HepG2 (cell line): ENCODE measurements at regions not wholly inside any gene's neighbourhood (a gene's known extent, or its start where the extent isn't known, plus 50 kb on each side); places are given as distances from the start of the nearest gene placed in this dataset.
"Not testable (repeated sequence)": the region's sequence is repeated elsewhere in the genome, so short reads cannot be mapped to it uniquely, and the experiment has no call there.

Experiments
- ATAC-seq: fragments of 200-7000 bp; cut with Tn5 transposase; 3 replicates; pipeline ENCODE4 v1.9.1; 2020; ENCODE audit warnings: mild to moderate bottlenecking, moderate library complexity
- BruUV-seq: library from RNA; stranded (reverse); fragments of 400-500 nt; replicated peaks from 2 replicates; lab custom pipeline; 2021; lab: Mats Ljungman, UMichigan
- CTCF ChIA-PET: fragments of 300-600 bp; formaldehyde crosslinking; extraction: SDS; loops from one replicate; lab custom pipeline; 2021; ENCODE audit warnings: low total read pairs, inconsistent platforms, low intra/inter-chr PET ratio; lab: Yijun Ruan, JAX
- POLR2A ChIA-PET: fragments of 350-600 bp; sonication (Branson Sonifier 250); formaldehyde crosslinking; loops from one replicate; lab custom pipeline; 2020; ENCODE audit warnings: antibody characterized with exemption, inconsistent platforms; lab: Yijun Ruan, JAX
- DNase-seq: peaks from one replicate; pipeline ENCODE4 v3.0.0-alpha.2; 2015; ENCODE audit warnings: low spot score
- FAIRE-seq: peaks from 3 replicates; lab custom pipeline; 2011; peaks lifted over from hg19 to GRCh38; lab: Jason Lieb, UNC
- H2AFZ ChIP-seq: one replicate; pipeline ENCODE4 v1.6.1; 2011; ENCODE audit warnings: low read length, inconsistent platforms
- H3K27ac ChIP-seq: fragments of 300-600 bp; 3 replicates; pipeline ENCODE4 v1.8.0; 2011; ENCODE audit warnings: mixed run types, mild to moderate bottlenecking, mixed read lengths, low read length, inconsistent platforms; ENCODE audit not compliant: insufficient read depth; ENCODE audit errors: extremely low read length
- H3K27me3 ChIP-seq, 2 experiments: fragments of 200-600 bp in 1 of 2; 2 replicates in 1 of 2; 3 replicates in 1 of 2; pipeline versions ENCODE4 v1.6.0 to v1.8.0; 2011; ENCODE audit warnings: low read length in 2 of 2, mild to moderate bottlenecking in 2 of 2, moderate library complexity in 2 of 2, inconsistent platforms in 1 of 2; ENCODE audit not compliant: insufficient read depth in 2 of 2, control insufficient read depth in 1 of 2
- H3K36me3 ChIP-seq, 2 experiments: fragments of 200-600 bp in 1 of 2; replicated peaks in 1 of 2; 2 replicates in 1 of 2; 3 replicates in 1 of 2; pipeline versions ENCODE4 v1.5.1 to v1.8.0; 2011; ENCODE audit warnings: low read length in 2 of 2, inconsistent platforms in 1 of 2; ENCODE audit not compliant: insufficient read depth in 2 of 2, control insufficient read depth in 1 of 2
- H3K4me1 ChIP-seq: 2 replicates; pipeline ENCODE4 v1.5.1; 2012; ENCODE audit warnings: low read length, inconsistent platforms; ENCODE audit not compliant: insufficient read depth
- H3K4me2 ChIP-seq: 2 replicates; pipeline ENCODE4 v1.6.0; 2011; ENCODE audit warnings: low read depth, low read length, inconsistent platforms
- H3K4me3 ChIP-seq, 3 experiments: fragments of 200-600 bp in 1 of 3; sonication (generic), shearing (Covaris generic) in 1 of 3; replicated peaks in 1 of 3; 2 replicates each; pipeline ENCODE4 v1.5.1; 2011 to 2016; ENCODE audit warnings: low read length in 3 of 3, inconsistent platforms in 2 of 3, low read depth in 2 of 3, mild to moderate bottlenecking in 2 of 3, control low read depth in 1 of 3, mixed read lengths in 1 of 3; ENCODE audit not compliant: insufficient read depth in 1 of 3
- H3K79me2 ChIP-seq: one replicate; pipeline ENCODE4 v1.6.1; 2011; ENCODE audit warnings: low read length, inconsistent platforms; ENCODE audit not compliant: insufficient read depth
- H3K9ac ChIP-seq: 2 replicates; pipeline ENCODE4 v1.6.0; 2011; ENCODE audit warnings: mild to moderate bottlenecking, low read depth, low read length, inconsistent platforms; ENCODE audit not compliant: insufficient read depth
- H3K9me3 ChIP-seq: 2 replicates; pipeline ENCODE4 v1.5.1; 2012; ENCODE audit warnings: mild to moderate bottlenecking, low read length
- H4K20me1 ChIP-seq: 2 replicates; pipeline ENCODE4 v1.6.0; 2011; ENCODE audit warnings: inconsistent platforms, mild to moderate bottlenecking, low read length, moderate library complexity; ENCODE audit not compliant: insufficient read depth
- HES4 ChIP-seq: sonication (generic); formaldehyde crosslinking; IDR thresholded peaks from 2 replicates; pipeline ENCODE4 v1.9.0; 2021; ENCODE audit warnings: mild to moderate bottlenecking, missing genetic modification reagents, borderline replicate concordance
- MIER3 ChIP-seq: IDR thresholded peaks from 2 replicates; pipeline ENCODE4 v1.6.1; 2016; ENCODE audit warnings: missing compliant biosample characterization, borderline replicate concordance
- MYNN ChIP-seq: sonication (generic); formaldehyde crosslinking; IDR thresholded peaks from 2 replicates; pipeline ENCODE4 v1.4.0; 2020; ENCODE audit warnings: mild to moderate bottlenecking, low read depth, missing genetic modification reagents
- NFYB ChIP-seq: sonication (generic); formaldehyde crosslinking; IDR thresholded peaks from 2 replicates; pipeline ENCODE4 v1.4.0; 2020; ENCODE audit warnings: missing genetic modification reagents
- SP140L ChIP-seq: sonication (generic); formaldehyde crosslinking; IDR thresholded peaks from 2 replicates; pipeline ENCODE4 v1.4.0; 2020; ENCODE audit warnings: missing genetic modification reagents, borderline replicate concordance
- THAP7 ChIP-seq: sonication (generic); formaldehyde crosslinking; IDR thresholded peaks from 2 replicates; pipeline ENCODE4 v1.8.1; 2023; ENCODE audit warnings: mild to moderate bottlenecking, missing genetic modification reagents
- ZFYVE20 ChIP-seq: sonication (generic); formaldehyde crosslinking; IDR thresholded peaks from 2 replicates; pipeline ENCODE4 v1.8.0; 2023; ENCODE audit warnings: low read depth, mild to moderate bottlenecking, moderate library complexity, missing genetic modification reagents, borderline replicate concordance
- WGBS: methylation state at CpG from one replicate; pipeline ENCODE4 v1.1.6; 2017; ENCODE audit warnings: low lambda C conversion rate; 5-methylcytosine and 5-hydroxymethylcytosine counted together
- in situ Hi-C: cut with HindIII; loops from 2 replicates; pipeline ENCODE4 v1.10.0; 2017; ENCODE audit warnings: low pct_unique_long_range_greater_than_20kb; ENCODE audit not compliant: extremely low pct_ligation_motif_present
- intact Hi-C: fragments of 100-400 bp; cut with micrococcal nuclease; formaldehyde crosslinking; loops from one replicate; pipeline ENCODE4 v1.10.0; 2022; ENCODE audit not compliant: unreplicated experiment

- CTCF ChIA-PET, result no interaction called here
- intact Hi-C loops, result no loop called here
Measured at GRCh38 chr3:66644549-66644948, 143.7 kb upstream of the LRIG1 start.

GRCh38 chr3:66648975-66649374 is 148.2 kb upstream of the LRIG1 start:
- intact Hi-C loops, result no loop called here
- no peaks in the 10 kb centered on the region for H3K4me1 ChIP-seq
- DNase-seq (no peak), ATAC-seq (no peak), FAIRE-seq (no peak)
- ChIA-PET CTCF (no interaction called here), POLR2A (no interaction called here)
- no peak overlapping the region for H3K9ac ChIP-seq
- no peaks in the 10 kb centered on the region for H3K79me2 ChIP-seq
- H2AFZ ChIP-seq, result no peak overlapping the region
- TF ChIP-seq NFYB (CRISPR knock-in tag) (no peak), MIER3 (CRISPR knock-in tag) (no peak)
- H3K27ac ChIP-seq, result no peak overlapping the region
- no peaks in the 10 kb centered on the region for H3K27me3 ChIP-seq
- BruUV-seq, result no TSS peak
- H3K36me3 ChIP-seq, result no peaks in the 10 kb centered on the region
- no peak overlapping the region for H3K4me2 ChIP-seq
- no peaks in the 10 kb centered on the region for H4K20me1 ChIP-seq
- in situ Hi-C loops, result no loop called here
- WGBS, result 11% methylated on average over 1 of the region's 1 CpG
- no peaks in the 10 kb centered on the region for H3K9me3 ChIP-seq
- no peak overlapping the region for H3K4me3 ChIP-seq

More at GRCh38 chr3:66644549-66644948, 143.7 kb upstream of the LRIG1 start:
- TF ChIP-seq THAP7 (CRISPR knock-in tag), result no peak
- no peak for TF ChIP-seq MYNN
- no peak for TF ChIP-seq ZFYVE20 (CRISPR knock-in tag)
- TF ChIP-seq HES4, result no peak
- no peak for TF ChIP-seq SP140L (CRISPR knock-in tag)
- no TSS peak for BruUV-seq
- DNase-seq (no peak), FAIRE-seq (no peak), ATAC-seq (no peak)
- H3K36me3 ChIP-seq, result no peaks in the 10 kb centered on the region
- H3K4me3 ChIP-seq, result no peak overlapping the region
- H3K27ac ChIP-seq, result no peak overlapping the region
- H3K27me3 ChIP-seq, result no peaks in the 10 kb centered on the region; a peak in 1 of 5 replicates
- H3K9me3 ChIP-seq, result no peaks in the 10 kb centered on the region
- no peak overlapping the region for H2AFZ ChIP-seq
- no peak overlapping the region for H3K9ac ChIP-seq
- in situ Hi-C loops, result no loop called here
- H3K4me1 ChIP-seq, result peaks cover 9% of the 10 kb centered on the region; the same call in 1 of the 2 replicates
- H3K4me2 ChIP-seq, result no peak overlapping the region
- no peaks in the 10 kb centered on the region for H4K20me1 ChIP-seq
- POLR2A ChIA-PET, result no interaction called here
- H3K79me2 ChIP-seq, result no peaks in the 10 kb centered on the region

GRCh38 chr3:66651520-66651919 is 150.7 kb upstream of the LRIG1 start:
- H3K4me3 ChIP-seq, H3K36me3 ChIP-seq, H3K79me2 ChIP-seq, H3K9me3 ChIP-seq, H3K27me3 ChIP-seq, intact Hi-C loops, DNase-seq, H3K9ac ChIP-seq, in situ Hi-C loops, H3K4me2 ChIP-seq, H2AFZ ChIP-seq, FAIRE-seq, ATAC-seq, H4K20me1 ChIP-seq, CTCF ChIA-PET, BruUV-seq, POLR2A ChIA-PET, H3K27ac ChIP-seq: not testable (repeated sequence)
- peaks cover 18% of the 10 kb centered on the region for H3K4me1 ChIP-seq
- WGBS, result 80% methylated on average over 5 of the region's 29 CpGs
